ENCODE measurements at regions not wholly inside any gene's neighbourhood (a gene's known extent, or its start where the extent isn't known, plus 50 kb on each side); places are given as distances from the start of the nearest gene placed in this dataset.

DNA sequence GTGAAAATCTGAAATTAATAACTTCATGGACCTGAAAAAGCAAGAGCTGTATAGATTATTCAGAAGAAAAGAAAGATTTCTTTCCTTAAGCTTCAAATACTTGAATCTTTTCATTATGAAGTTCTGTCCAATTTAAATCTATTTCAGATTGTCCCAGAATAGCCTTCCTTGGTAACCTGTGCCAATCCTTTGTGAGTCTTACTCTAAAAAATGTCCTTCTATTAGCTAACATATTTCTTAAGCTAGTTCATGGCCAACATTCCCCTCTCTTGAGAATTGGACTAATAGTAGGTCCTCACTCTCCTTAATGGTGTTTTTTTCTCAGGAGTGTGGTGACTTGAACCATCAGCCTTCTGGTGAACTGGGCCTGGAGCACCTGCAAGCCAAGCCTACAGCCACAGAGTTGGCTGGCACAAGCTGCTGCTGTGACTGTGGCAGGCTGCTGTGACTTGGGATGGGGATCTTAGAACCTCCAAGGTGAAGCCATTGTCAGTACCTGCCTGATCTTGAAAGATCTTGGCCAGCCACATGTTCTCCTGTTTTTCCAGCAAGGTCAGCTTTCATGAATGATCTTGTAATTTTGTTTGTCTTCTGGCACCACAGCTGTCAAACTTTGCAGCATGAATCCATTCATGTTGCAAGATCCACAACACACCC is 262.6 kb upstream of the MAP3K1 start:
- Histone ChIP-seq H3K4me3 (no peak overlapping the region), H3K4me1 (peaks cover 0 to 23% (median 14%) of the 10 kb centered on the region in 9 donors)
- ATAC-seq, result no peak

GRCh38 chr5:56550227-56550626 is 265.1 kb upstream of the MAP3K1 start:
- peaks cover 0 to 20% (median 14%) of the 10 kb centered on the region in 9 donors for H3K4me1 ChIP-seq
- WGBS, 2 donors, result 57 to 78% methylated on average over 2 of the region's 2 CpGs
- H3K4me3 ChIP-seq, result no peak overlapping the region
- TF ChIP-seq, protein P1, sequence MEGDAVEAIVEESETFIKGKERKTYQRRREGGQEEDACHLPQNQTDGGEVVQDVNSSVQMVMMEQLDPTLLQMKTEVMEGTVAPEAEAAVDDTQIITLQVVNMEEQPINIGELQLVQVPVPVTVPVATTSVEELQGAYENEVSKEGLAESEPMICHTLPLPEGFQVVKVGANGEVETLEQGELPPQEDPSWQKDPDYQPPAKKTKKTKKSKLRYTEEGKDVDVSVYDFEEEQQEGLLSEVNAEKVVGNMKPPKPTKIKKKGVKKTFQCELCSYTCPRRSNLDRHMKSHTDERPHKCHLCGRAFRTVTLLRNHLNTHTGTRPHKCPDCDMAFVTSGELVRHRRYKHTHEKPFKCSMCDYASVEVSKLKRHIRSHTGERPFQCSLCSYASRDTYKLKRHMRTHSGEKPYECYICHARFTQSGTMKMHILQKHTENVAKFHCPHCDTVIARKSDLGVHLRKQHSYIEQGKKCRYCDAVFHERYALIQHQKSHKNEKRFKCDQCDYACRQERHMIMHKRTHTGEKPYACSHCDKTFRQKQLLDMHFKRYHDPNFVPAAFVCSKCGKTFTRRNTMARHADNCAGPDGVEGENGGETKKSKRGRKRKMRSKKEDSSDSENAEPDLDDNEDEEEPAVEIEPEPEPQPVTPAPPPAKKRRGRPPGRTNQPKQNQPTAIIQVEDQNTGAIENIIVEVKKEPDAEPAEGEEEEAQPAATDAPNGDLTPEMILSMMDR (IDR thresholded peaks at IDR 0.05), result no peak
- DNase-seq, result no peak
- H3K9me3 ChIP-seq, result no peaks in the 10 kb centered on the region
- intact Hi-C loops (cut with DNase I), result no loop called here
- H3K27ac ChIP-seq, result no peak overlapping the region
- ATAC-seq, result peak in 1 of 8 donors; percentile 65
- no peaks in the 10 kb centered on the region for H3K27me3 ChIP-seq
- no peaks in the 10 kb centered on the region for H3K36me3 ChIP-seq

More for the DNA sequence above, 262.6 kb upstream of the MAP3K1 start:
- Histone ChIP-seq H3K27ac (no peak overlapping the region), H3K27me3 (no peaks in the 10 kb centered on the region), H3K9me3 (no peaks in the 10 kb centered on the region), H3K36me3 (no peaks in the 10 kb centered on the region)
- TF ChIP-seq, protein P1 (IDR thresholded peaks at IDR 0.05), result no peak
- intact Hi-C loops (cut with DNase I), result no loop called here
- no peak for DNase-seq

- intact Hi-C loops (cut with DNase I), result no loop called here
Observed at GRCh38 chr5:56549096-56549886, 266.1 kb upstream of the MAP3K1 start.

GRCh38 chr5:56545016-56545415 is 270.3 kb upstream of the MAP3K1 start:
- ATAC-seq (no peak), DNase-seq (no peak)
- Histone ChIP-seq H3K9me3 (no peaks in the 10 kb centered on the region), H3K27me3 (no peaks in the 10 kb centered on the region), H3K4me3 (no peak overlapping the region), H3K4me1 (peaks cover 0 to 20% (median 11%) of the 10 kb centered on the region in 9 donors), H3K27ac (no peak overlapping the region), H3K36me3 (no peaks in the 10 kb centered on the region)
- TF ChIP-seq, protein P1 (IDR thresholded peaks at IDR 0.05), result no peak
- intact Hi-C loops (cut with DNase I), result no loop called here
- whole genome bisulfite sequencing, 2 donors, result 93 to 96% methylated on average over 7 of the region's 7 CpGs

More at GRCh38 chr5:56549096-56549886, 266.1 kb upstream of the MAP3K1 start:
- Histone ChIP-seq H3K9me3 (no peaks in the 10 kb centered on the region), H3K27me3 (no peaks in the 10 kb centered on the region), H3K36me3 (no peaks in the 10 kb centered on the region), H3K4me3 (no peak overlapping the region), H3K27ac (no peak overlapping the region), H3K4me1 (peaks cover 0 to 27% (median 14%) of the 10 kb centered on the region in 9 donors)
- WGBS, 2 donors, result 75 to 80% methylated on average over 3 of the region's 3 CpGs
- no peak for DNase-seq
- ATAC-seq, result peak in 3 of 8 donors; percentile 18 to 56 (median 48)
- TF ChIP-seq, protein P1 (IDR thresholded peaks at IDR 0.05), result no peak

Data from heart right ventricle (tissue), 16 donors.